ENCODE measurements at regions not wholly inside any gene's neighbourhood (a gene's known extent, or its start where the extent isn't known, plus 50 kb on each side); places are given as distances from the start of the nearest gene placed in this dataset.

- no peak for DNase-seq (ENCODE audit: extremely low spot score)
- POLR2A ChIA-PET: no interaction called here
- CTCF ChIA-PET: interaction anchor here (1.0 kb wide), 1 partner anchor 15 kb away, joined by 3 read pairs; no protein-coding TSS in a partner anchor
- TF ChIP-seq CTCF (IDR thresholded peaks at IDR 0.05; ENCODE audit: control extremely low read depth, extremely low read depth, low read depth, missing control alignments): no peak
Measured at GRCh38 chr10:83089335-83089734, 1050.0 kb upstream of the GHITM start.

- ChIA-PET CTCF (interaction anchor here (1.5 kb wide), 1 partner anchor 15 kb away, joined by 3 read pairs; no protein-coding TSS in a partner anchor), POLR2A (no interaction called here)
- no peak for TF ChIP-seq CTCF (IDR thresholded peaks at IDR 0.05; ENCODE audit: control extremely low read depth, extremely low read depth, low read depth, missing control alignments)
- no peak for DNase-seq (ENCODE audit: extremely low spot score)
Measured at GRCh38 chr10:83104616-83105015, 1034.7 kb upstream of the GHITM start.

GRCh38 chr10:83108565-83109333, 1030.6 kb upstream of the GHITM start:
- ChIA-PET POLR2A (no interaction called here), CTCF (no interaction called here)
- no peak for DNase-seq (ENCODE audit: extremely low spot score)
- TF ChIP-seq CTCF (IDR thresholded peaks at IDR 0.05; ENCODE audit: control extremely low read depth, extremely low read depth, low read depth, missing control alignments): no peak

GRCh38 chr10:83119346-83119745, 1020.0 kb upstream of the GHITM start:
- ChIA-PET CTCF (no interaction called here), POLR2A (no interaction called here)

GRCh38 chr10:83122336-83122735, 1017.0 kb upstream of the GHITM start:
- CTCF ChIA-PET: no interaction called here
- DNase-seq (ENCODE audit: extremely low spot score): no peak
- POLR2A ChIA-PET: no interaction called here
- TF ChIP-seq CTCF (IDR thresholded peaks at IDR 0.05; ENCODE audit: control extremely low read depth, extremely low read depth, low read depth, missing control alignments): no peak

More at GRCh38 chr10:83119346-83119745, 1020.0 kb upstream of the GHITM start:
- no peak for DNase-seq (ENCODE audit: extremely low spot score)
- no peak for TF ChIP-seq CTCF (IDR thresholded peaks at IDR 0.05; ENCODE audit: control extremely low read depth, extremely low read depth, low read depth, missing control alignments)

- POLR2A ChIA-PET: no interaction called here
- CTCF ChIA-PET: no interaction called here
- TF ChIP-seq CTCF (IDR thresholded peaks at IDR 0.05; ENCODE audit: control extremely low read depth, extremely low read depth, low read depth, missing control alignments): no peak
- no peak for DNase-seq (ENCODE audit: extremely low spot score)
Measured at GRCh38 chr10:83127942-83128575, 1011.2 kb upstream of the GHITM start.

All from GM10248 (cell line).